OCI-LY7 (cell line): ENCODE measurements at regions not wholly inside any gene's neighbourhood (a gene's known extent, or its start where the extent isn't known, plus 50 kb on each side); places are given as distances from the start of the nearest gene placed in this dataset.

Source experiments
- CTCF ChIP-seq: fragments of 200-600 bp; sonication (generic); conservative IDR thresholded peaks from 2 replicates; pipeline ENCODE4 v1.5.1; 2014; ENCODE audit warnings: mild to moderate bottlenecking, antibody characterized with exemption, low read length, moderate library complexity, mixed read lengths
- EZH2phosphoT487 ChIP-seq: fragments of 200-600 bp; sonication (generic); IDR thresholded peaks from 2 replicates; pipeline ENCODE4 v1.6.1; 2018; ENCODE audit warnings: low read depth, borderline replicate concordance, mild to moderate bottlenecking, mixed run types, antibody characterized with exemption, low read length, moderate library complexity, mixed read lengths

GRCh38 chr16:9219813-9220212, 128.4 kb downstream of the HAPSTR1 start:
- TF ChIP-seq CTCF, result no peak
- no peak for TF ChIP-seq EZH2phosphoT487
